ENCODE measurements at regions not wholly inside any gene's neighbourhood (a gene's known extent, or its start where the extent isn't known, plus 50 kb on each side); places are given as distances from the start of the nearest gene placed in this dataset.

- H3K27ac ChIP-seq: no peak overlapping the region
Measured at GRCh38 chr2:34545486-34546136, 946.5 kb upstream of the FAM98A start.

GRCh38 chr2:34534761-34535160, 935.7 kb upstream of the FAM98A start:
- Histone ChIP-seq H3K27ac (no peak overlapping the region), H3K4me3 (no peak overlapping the region), H3K9me3 (no peaks in the 10 kb centered on the region), H3K36me3 (no peaks in the 10 kb centered on the region), H3K27me3 (replicated peaks; ENCODE audit: insufficient read depth) (no peaks in the 10 kb centered on the region), H3K4me1 (replicated peaks) (no peaks in the 10 kb centered on the region)
- 53% methylated on average over 3 of the region's 3 CpGs for WGBS
- DNase-seq (ENCODE audit: low spot score): no peak
- intact Hi-C loops (cut with DNase I): no loop called here
- TF ChIP-seq POLR2AphosphoS5 (IDR thresholded peaks at IDR 0.05): no peak
- TF ChIP-seq POLR2A (IDR thresholded peaks at IDR 0.05): no peak
- TF ChIP-seq CTCF (IDR thresholded peaks at IDR 0.05): no peak

More at GRCh38 chr2:34545486-34546136, 946.5 kb upstream of the FAM98A start:
- H3K36me3 ChIP-seq: no peaks in the 10 kb centered on the region
- no peaks in the 10 kb centered on the region for H3K9me3 ChIP-seq
- 95% methylated on average over 12 of the region's 12 CpGs for whole genome bisulfite sequencing
- no peaks in the 10 kb centered on the region for H3K27me3 ChIP-seq (replicated peaks; ENCODE audit: insufficient read depth)
- no peak for TF ChIP-seq CTCF (IDR thresholded peaks at IDR 0.05)
- no peak for TF ChIP-seq POLR2A (IDR thresholded peaks at IDR 0.05)
- no peak for TF ChIP-seq POLR2AphosphoS5 (IDR thresholded peaks at IDR 0.05)
- no peak for DNase-seq (ENCODE audit: low spot score)
- intact Hi-C loops (cut with DNase I): no loop called here
- H3K4me3 ChIP-seq: no peak overlapping the region
- H3K4me1 ChIP-seq (replicated peaks): no peaks in the 10 kb centered on the region

- no peak overlapping the region for H3K4me3 ChIP-seq
- TF ChIP-seq POLR2A (IDR thresholded peaks at IDR 0.05) (no peak), POLR2AphosphoS5 (IDR thresholded peaks at IDR 0.05) (no peak), CTCF (IDR thresholded peaks at IDR 0.05) (no peak)
- intact Hi-C loops (cut with DNase I): no loop called here
- no peak for DNase-seq (ENCODE audit: low spot score)
- H3K9me3 ChIP-seq: no peaks in the 10 kb centered on the region
- WGBS: 95% methylated on average over 1 of the region's 1 CpG
- H3K27ac ChIP-seq: no peak overlapping the region
- H3K27me3 ChIP-seq (replicated peaks; ENCODE audit: insufficient read depth): no peaks in the 10 kb centered on the region
- H3K36me3 ChIP-seq: no peaks in the 10 kb centered on the region
- no peaks in the 10 kb centered on the region for H3K4me1 ChIP-seq (replicated peaks)
Measured at GRCh38 chr2:34534341-34534740, 935.2 kb upstream of the FAM98A start.

- no peak overlapping the region for H3K4me3 ChIP-seq
- DNase-seq (ENCODE audit: low spot score): no peak
- no peaks in the 10 kb centered on the region for H3K27me3 ChIP-seq (replicated peaks; ENCODE audit: insufficient read depth)
- no peak for TF ChIP-seq POLR2AphosphoS5 (IDR thresholded peaks at IDR 0.05)
- TF ChIP-seq CTCF (IDR thresholded peaks at IDR 0.05): no peak
- no peak for TF ChIP-seq POLR2A (IDR thresholded peaks at IDR 0.05)
- no peaks in the 10 kb centered on the region for H3K9me3 ChIP-seq
- WGBS: 43% methylated on average over 3 of the region's 3 CpGs
- H3K4me1 ChIP-seq (replicated peaks): no peaks in the 10 kb centered on the region
- intact Hi-C loops (cut with DNase I): no loop called here
- H3K36me3 ChIP-seq: no peaks in the 10 kb centered on the region
- no peak overlapping the region for H3K27ac ChIP-seq
Measured at GRCh38 chr2:34533585-34534183, 934.6 kb upstream of the FAM98A start.

GRCh38 chr2:34529965-34530364, 930.9 kb upstream of the FAM98A start:
- no peak for DNase-seq (ENCODE audit: low spot score)
- no peak for TF ChIP-seq POLR2A (IDR thresholded peaks at IDR 0.05)
- no peak for TF ChIP-seq CTCF (IDR thresholded peaks at IDR 0.05)
- TF ChIP-seq POLR2AphosphoS5 (IDR thresholded peaks at IDR 0.05): no peak

More at GRCh38 chr2:34529965-34530364, 930.9 kb upstream of the FAM98A start:
- Histone ChIP-seq H3K4me1 (replicated peaks) (no peaks in the 10 kb centered on the region), H3K9me3 (no peaks in the 10 kb centered on the region), H3K27ac (no peak overlapping the region), H3K27me3 (replicated peaks; ENCODE audit: insufficient read depth) (no peaks in the 10 kb centered on the region), H3K4me3 (no peak overlapping the region), H3K36me3 (no peaks in the 10 kb centered on the region)
- WGBS: 98% methylated on average over 1 of the region's 1 CpG
- intact Hi-C loops (cut with DNase I): no loop called here

Data from prostate gland (tissue), 2 donors.